ENCODE measurements at regions not wholly inside any gene's neighbourhood (a gene's known extent, or its start where the extent isn't known, plus 50 kb on each side); places are given as distances from the start of the nearest gene placed in this dataset.
"Not testable (repeated sequence)": the region's sequence is repeated elsewhere in the genome, so short reads cannot be mapped to it uniquely, and the experiment has no call there.

GRCh38 chr9:39573024-39574022 lies 217.9 kb downstream of the SPATA31A1 start:
- H3K4me3 ChIP-seq, H3K9me3 ChIP-seq, H3K36me3 ChIP-seq, H3K27ac ChIP-seq, DNase-seq, H3K4me1 ChIP-seq, H3K27me3 ChIP-seq: not testable (repeated sequence)
- WGBS, 2 donors: 75 to 79% methylated on average over 5 to 6 of the region's 10 CpGs
- ATAC-seq (ENCODE audit: low FRiP score in 2 of 2): peak; percentile 19 to 57

- WGBS, 2 donors: 72 to 89% methylated on average over 4 of the region's 4 CpGs
- not testable (repeated sequence) for ATAC-seq (ENCODE audit: low FRiP score in 2 of 2); H3K4me3 ChIP-seq; H3K9me3 ChIP-seq; H3K27ac ChIP-seq; H3K36me3 ChIP-seq; DNase-seq; H3K4me1 ChIP-seq; H3K27me3 ChIP-seq
Measured at GRCh38 chr9:39579000-39579399, 223.5 kb downstream of the SPATA31A1 start.

GRCh38 chr9:39581296-39581695 lies 225.8 kb downstream of the SPATA31A1 start:
- WGBS, 2 donors: 86 to 91% methylated on average over 3 of the region's 3 CpGs
- not testable (repeated sequence) for DNase-seq; H3K27me3 ChIP-seq; H3K9me3 ChIP-seq; H3K27ac ChIP-seq; H3K4me3 ChIP-seq; H3K4me1 ChIP-seq; ATAC-seq (ENCODE audit: low FRiP score in 2 of 2); H3K36me3 ChIP-seq

GRCh38 chr9:39582677-39583412 lies 227.4 kb downstream of the SPATA31A1 start:
- WGBS, 2 donors: 62 to 86% methylated on average over 1 of the region's 1 CpG
- not testable (repeated sequence) for H3K27ac ChIP-seq; H3K4me3 ChIP-seq; H3K27me3 ChIP-seq; H3K9me3 ChIP-seq; DNase-seq; H3K36me3 ChIP-seq; H3K4me1 ChIP-seq; ATAC-seq (ENCODE audit: low FRiP score in 2 of 2)

- not testable (repeated sequence) for H3K4me1 ChIP-seq; H3K36me3 ChIP-seq; ATAC-seq (ENCODE audit: low FRiP score in 2 of 2); H3K9me3 ChIP-seq; H3K27ac ChIP-seq; H3K27me3 ChIP-seq; DNase-seq; H3K4me3 ChIP-seq
Measured at GRCh38 chr9:39583413-39583747, 227.9 kb downstream of the SPATA31A1 start.

GRCh38 chr9:39585233-39585632 lies 229.8 kb downstream of the SPATA31A1 start:
- H3K36me3 ChIP-seq: not testable (repeated sequence)
- peak in 1 of 2 donors; percentile 14 for ATAC-seq (ENCODE audit: low FRiP score in 2 of 2)

GRCh38 chr9:39587844-39588499 lies 232.5 kb downstream of the SPATA31A1 start:
- Histone ChIP-seq H3K27me3 (no peaks in the 10 kb centered on the region), H3K4me3 (no peak overlapping the region), H3K27ac (no peak overlapping the region), H3K36me3 (no peaks in the 10 kb centered on the region), H3K9me3 (no peaks in the 10 kb centered on the region), H3K4me1 (no peaks in the 10 kb centered on the region)
- TF ChIP-seq EP300 (IDR thresholded peaks at IDR 0.05) (no peak), CTCF (IDR thresholded peaks at IDR 0.05) (no peak), POLR2A (IDR thresholded peaks at IDR 0.05) (no peak), POLR2AphosphoS5 (IDR thresholded peaks at IDR 0.05) (no peak)
- DNase-seq (no peak), ATAC-seq (ENCODE audit: low FRiP score in 2 of 2) (peak in 1 of 2 donors; percentile 72)
- 91 to 96% methylated on average over 3 of the region's 3 CpGs for WGBS, 2 donors

More at GRCh38 chr9:39585233-39585632, 229.8 kb downstream of the SPATA31A1 start:
- not testable (repeated sequence) for H3K27me3 ChIP-seq, DNase-seq, H3K4me1 ChIP-seq, H3K9me3 ChIP-seq, H3K27ac ChIP-seq, H3K4me3 ChIP-seq
- WGBS, 2 donors: 88 to 91% methylated on average over 5 to 6 of the region's 7 CpGs

All from upper lobe of left lung (tissue), 6 donors.